ENCODE measurements at regions not wholly inside any gene's neighbourhood (a gene's known extent, or its start where the extent isn't known, plus 50 kb on each side); places are given as distances from the start of the nearest gene placed in this dataset.

GRCh38 chr2:66156171-66156570 lies 278.8 kb upstream of the MEIS1 start:
- no peak for TF ChIP-seq CTCF (IDR thresholded peaks at IDR 0.05)
- no peak for TF ChIP-seq POLR2AphosphoS5 (IDR thresholded peaks at IDR 0.05)
- no peak for TF ChIP-seq POLR2A (IDR thresholded peaks at IDR 0.05)

Data from gastroesophageal sphincter (tissue), 3 donors.